ENCODE measurements at regions not wholly inside any gene's neighbourhood (a gene's known extent, or its start where the extent isn't known, plus 50 kb on each side); places are given as distances from the start of the nearest gene placed in this dataset.

DNA sequence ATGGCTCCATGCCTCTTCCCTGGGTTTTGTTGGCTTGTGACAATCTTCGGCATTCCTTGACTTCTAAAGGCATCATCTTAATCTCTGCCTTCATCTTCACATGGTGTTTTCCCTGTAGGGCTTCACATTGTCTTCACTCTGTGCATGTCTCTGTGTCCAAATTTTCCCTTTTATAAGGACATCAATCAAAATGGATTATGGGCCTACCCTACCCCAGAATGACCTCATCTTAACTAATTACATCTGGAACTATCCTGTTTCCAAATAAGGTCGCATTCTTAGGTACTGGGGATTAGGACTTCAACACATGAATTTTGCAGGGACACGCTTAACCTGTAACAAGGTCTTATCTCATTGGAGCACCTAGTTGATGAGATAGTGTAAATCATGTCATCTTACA lies 290.3 kb upstream of the KLF12 start:
- no peaks in the 10 kb centered on the region for H3K36me3 ChIP-seq (ENCODE audit: insufficient read depth)
- H3K27me3 ChIP-seq (ENCODE audit: insufficient read depth, low read depth) = no peaks in the 10 kb centered on the region
- no peak overlapping the region for H3K4me2 ChIP-seq
- H3K4me3 ChIP-seq (IDR thresholded peaks at IDR 0.05; ENCODE audit: insufficient read depth, low read depth, low read length) = no peak overlapping the region
- TF ChIP-seq, protein P1, sequence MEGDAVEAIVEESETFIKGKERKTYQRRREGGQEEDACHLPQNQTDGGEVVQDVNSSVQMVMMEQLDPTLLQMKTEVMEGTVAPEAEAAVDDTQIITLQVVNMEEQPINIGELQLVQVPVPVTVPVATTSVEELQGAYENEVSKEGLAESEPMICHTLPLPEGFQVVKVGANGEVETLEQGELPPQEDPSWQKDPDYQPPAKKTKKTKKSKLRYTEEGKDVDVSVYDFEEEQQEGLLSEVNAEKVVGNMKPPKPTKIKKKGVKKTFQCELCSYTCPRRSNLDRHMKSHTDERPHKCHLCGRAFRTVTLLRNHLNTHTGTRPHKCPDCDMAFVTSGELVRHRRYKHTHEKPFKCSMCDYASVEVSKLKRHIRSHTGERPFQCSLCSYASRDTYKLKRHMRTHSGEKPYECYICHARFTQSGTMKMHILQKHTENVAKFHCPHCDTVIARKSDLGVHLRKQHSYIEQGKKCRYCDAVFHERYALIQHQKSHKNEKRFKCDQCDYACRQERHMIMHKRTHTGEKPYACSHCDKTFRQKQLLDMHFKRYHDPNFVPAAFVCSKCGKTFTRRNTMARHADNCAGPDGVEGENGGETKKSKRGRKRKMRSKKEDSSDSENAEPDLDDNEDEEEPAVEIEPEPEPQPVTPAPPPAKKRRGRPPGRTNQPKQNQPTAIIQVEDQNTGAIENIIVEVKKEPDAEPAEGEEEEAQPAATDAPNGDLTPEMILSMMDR (conservative IDR thresholded peaks at IDR 0.05; ENCODE audit: low read depth, low read length) = no peak
- H3K27ac ChIP-seq = no peak overlapping the region
- H4K20me1 ChIP-seq (ENCODE audit: insufficient read depth) = no peaks in the 10 kb centered on the region
- H3K9ac ChIP-seq = no peak overlapping the region
- no peaks in the 10 kb centered on the region for H3K79me2 ChIP-seq (ENCODE audit: insufficient read depth, low read depth)
- H3K4me1 ChIP-seq (ENCODE audit: low read depth, poor library complexity, severe bottlenecking) = no peaks in the 10 kb centered on the region
- no peak overlapping the region for H2AFZ ChIP-seq (ENCODE audit: low read depth)

DNA sequence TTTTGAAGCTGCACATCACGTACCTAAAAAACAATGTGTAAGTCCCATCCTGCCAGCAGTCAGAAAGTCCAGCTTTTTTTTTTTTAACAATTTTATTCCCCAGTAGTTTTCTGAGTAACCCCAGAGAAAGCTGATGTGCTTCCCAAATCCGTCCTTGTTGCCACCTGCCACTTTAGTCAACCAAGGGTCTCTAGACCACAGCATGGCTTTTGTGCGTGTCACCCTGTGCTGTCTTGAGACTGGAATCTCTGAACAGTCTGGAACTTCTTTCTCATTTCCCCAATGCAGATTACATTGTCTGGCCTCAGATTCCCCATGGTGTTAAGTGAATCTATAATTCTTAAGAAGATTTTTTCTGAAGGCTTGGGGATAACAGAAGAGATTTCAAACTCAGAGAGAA lies 289.2 kb upstream of the KLF12 start:
- Histone ChIP-seq H3K27ac (no peak overlapping the region), H3K4me2 (no peak overlapping the region), H3K4me3 (IDR thresholded peaks at IDR 0.05; ENCODE audit: insufficient read depth, low read depth, low read length) (no peak overlapping the region), H3K79me2 (ENCODE audit: insufficient read depth, low read depth) (no peaks in the 10 kb centered on the region), H2AFZ (ENCODE audit: low read depth) (no peak overlapping the region), H3K27me3 (ENCODE audit: insufficient read depth, low read depth) (no peaks in the 10 kb centered on the region), H3K9ac (no peak overlapping the region), H3K36me3 (ENCODE audit: insufficient read depth) (no peaks in the 10 kb centered on the region), H4K20me1 (ENCODE audit: insufficient read depth) (no peaks in the 10 kb centered on the region), H3K4me1 (ENCODE audit: low read depth, poor library complexity, severe bottlenecking) (no peaks in the 10 kb centered on the region)
- TF ChIP-seq, protein P1 (conservative IDR thresholded peaks at IDR 0.05; ENCODE audit: low read depth, low read length) = no peak

DNA sequence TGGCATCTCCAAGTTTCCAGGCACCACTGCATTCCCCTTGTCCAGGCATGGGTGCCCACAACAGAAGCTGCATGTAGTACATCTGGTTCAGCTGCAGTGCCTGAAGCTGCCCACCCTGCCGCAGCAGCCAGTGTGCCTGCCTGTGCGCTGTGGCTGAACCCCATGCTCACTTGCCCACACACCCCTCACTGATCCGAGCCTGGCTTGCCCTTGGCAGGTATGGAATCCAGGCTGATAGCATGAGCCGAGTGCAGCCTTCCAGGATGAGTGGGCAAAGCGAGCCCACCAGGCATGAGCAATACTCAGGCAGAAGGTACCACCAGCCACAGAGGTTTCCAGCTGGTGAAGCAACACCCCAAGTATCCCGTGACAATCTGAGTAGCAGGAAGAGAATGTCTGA lies 280.3 kb upstream of the KLF12 start:
- Histone ChIP-seq H3K79me2 (ENCODE audit: insufficient read depth, low read depth) (no peaks in the 10 kb centered on the region), H4K20me1 (ENCODE audit: insufficient read depth) (no peaks in the 10 kb centered on the region), H3K4me3 (IDR thresholded peaks at IDR 0.05; ENCODE audit: insufficient read depth, low read depth, low read length) (no peak overlapping the region), H3K4me1 (ENCODE audit: low read depth, poor library complexity, severe bottlenecking) (no peaks in the 10 kb centered on the region), H3K9ac (no peak overlapping the region), H3K27me3 (ENCODE audit: insufficient read depth, low read depth) (no peaks in the 10 kb centered on the region), H2AFZ (ENCODE audit: low read depth) (no peak overlapping the region), H3K36me3 (ENCODE audit: insufficient read depth) (no peaks in the 10 kb centered on the region), H3K27ac (no peak overlapping the region), H3K4me2 (no peak overlapping the region)
- TF ChIP-seq, protein P1 (conservative IDR thresholded peaks at IDR 0.05; ENCODE audit: low read depth, low read length) = no peak

DNA sequence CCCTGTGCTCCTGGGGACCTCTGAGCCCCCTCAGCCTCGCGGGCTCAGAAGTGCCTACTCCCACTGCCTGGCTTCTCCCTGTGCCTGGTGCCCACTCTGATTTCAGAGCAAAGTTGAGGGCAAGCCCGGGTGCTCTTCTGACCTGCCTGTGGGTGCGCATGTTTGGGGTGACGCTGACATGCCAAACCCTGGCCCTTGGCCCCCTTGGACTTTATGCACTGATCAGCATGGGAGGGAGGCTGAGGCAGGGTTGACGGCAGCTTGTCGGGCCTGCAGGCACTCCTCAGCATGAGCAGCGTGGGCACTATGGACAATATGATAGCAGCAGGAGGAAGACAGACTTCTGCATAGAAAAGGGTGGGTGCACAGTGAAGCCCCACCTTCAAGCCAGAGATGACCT lies 279.3 kb upstream of the KLF12 start:
- Histone ChIP-seq H3K9ac (no peak overlapping the region), H4K20me1 (ENCODE audit: insufficient read depth) (no peaks in the 10 kb centered on the region), H3K4me1 (ENCODE audit: low read depth, poor library complexity, severe bottlenecking) (no peaks in the 10 kb centered on the region), H3K4me2 (no peak overlapping the region), H3K27me3 (ENCODE audit: insufficient read depth, low read depth) (no peaks in the 10 kb centered on the region), H3K4me3 (IDR thresholded peaks at IDR 0.05; ENCODE audit: insufficient read depth, low read depth, low read length) (no peak overlapping the region), H3K79me2 (ENCODE audit: insufficient read depth, low read depth) (no peaks in the 10 kb centered on the region), H2AFZ (ENCODE audit: low read depth) (no peak overlapping the region), H3K27ac (no peak overlapping the region), H3K36me3 (ENCODE audit: insufficient read depth) (no peaks in the 10 kb centered on the region)
- TF ChIP-seq, protein P1 (conservative IDR thresholded peaks at IDR 0.05; ENCODE audit: low read depth, low read length) = no peak

DNA sequence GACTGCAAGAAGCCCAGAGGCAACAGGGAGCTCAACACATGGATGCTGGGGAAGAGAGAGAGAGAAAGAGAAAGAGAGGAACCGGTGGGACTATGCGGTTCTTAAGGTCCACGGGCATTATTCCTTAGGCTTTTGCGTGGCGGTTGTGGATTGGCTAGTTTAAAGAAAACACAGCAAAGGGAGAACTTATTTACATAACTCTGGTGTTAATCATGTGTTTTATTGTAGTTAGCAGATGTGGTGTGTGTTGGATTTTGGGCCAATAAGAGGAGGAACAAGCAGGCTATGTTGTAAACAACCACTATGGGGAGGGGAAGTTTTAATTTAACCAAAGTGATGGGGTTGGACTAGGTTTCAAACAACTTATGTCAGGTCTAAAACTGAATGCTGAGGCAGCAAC lies 275.3 kb upstream of the KLF12 start:
- Histone ChIP-seq H3K36me3 (ENCODE audit: insufficient read depth) (no peaks in the 10 kb centered on the region), H3K4me1 (ENCODE audit: low read depth, poor library complexity, severe bottlenecking) (no peaks in the 10 kb centered on the region), H4K20me1 (ENCODE audit: insufficient read depth) (no peaks in the 10 kb centered on the region), H3K4me2 (no peak overlapping the region), H3K9ac (no peak overlapping the region), H3K79me2 (ENCODE audit: insufficient read depth, low read depth) (no peaks in the 10 kb centered on the region), H3K27me3 (ENCODE audit: insufficient read depth, low read depth) (no peaks in the 10 kb centered on the region), H3K27ac (no peak overlapping the region), H3K4me3 (IDR thresholded peaks at IDR 0.05; ENCODE audit: insufficient read depth, low read depth, low read length) (no peak overlapping the region), H2AFZ (ENCODE audit: low read depth) (no peak overlapping the region)
- TF ChIP-seq, protein P1 (conservative IDR thresholded peaks at IDR 0.05; ENCODE audit: low read depth, low read length) = no peak

Data from KMS-11 (cell line).